HFF-Myc (cell line): ENCODE measurements at regions not wholly inside any gene's neighbourhood (a gene's known extent, or its start where the extent isn't known, plus 50 kb on each side); places are given as distances from the start of the nearest gene placed in this dataset.

ENCODE experiments used
- DNase-seq: peaks from one replicate; pipeline ENCODE4 v3.0.0-alpha.2; 2011; ENCODE audit warnings: low read depth; ENCODE audit errors: extremely low read depth
- H3K4me3 ChIP-seq: replicated peaks from 2 replicates; pipeline ENCODE4 v1.5.1; 2011; ENCODE audit warnings: low read depth, mild to moderate bottlenecking, control low read depth, low read length
- TF ChIP-seq, protein P1 (sequence below): IDR thresholded peaks from 2 replicates; pipeline ENCODE4 v1.5.1; 2012; ENCODE audit warnings: mild to moderate bottlenecking, low read depth, low read length, control low read depth; ENCODE audit errors: missing control alignments

DNA sequence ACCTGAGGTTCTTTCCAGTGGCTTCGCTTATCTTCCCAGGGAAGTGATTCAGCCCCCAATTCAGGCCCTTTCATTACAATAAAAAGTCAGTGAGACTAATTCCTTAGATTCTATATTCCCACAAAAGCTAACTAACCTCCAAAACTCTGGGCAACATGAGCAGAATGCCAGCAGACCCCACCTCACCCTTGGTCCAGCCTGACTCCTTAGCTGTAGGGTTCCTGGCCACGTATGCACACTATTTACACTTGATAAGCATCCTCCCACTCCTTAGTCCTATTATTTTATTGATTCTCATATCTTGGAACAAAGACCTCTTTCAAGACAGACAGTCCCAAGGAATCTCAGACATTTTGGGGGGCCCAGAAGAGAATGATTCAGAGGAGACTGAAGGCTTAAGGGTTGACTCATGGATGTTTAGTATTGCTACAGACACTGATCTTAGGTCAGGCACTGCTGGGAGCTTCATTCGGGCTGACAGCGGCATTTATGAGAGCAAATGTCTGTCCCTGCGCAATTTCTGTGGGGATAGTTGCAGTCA, 162.6 kb upstream of the GDF10 start:
- H3K4me3 ChIP-seq = no peak overlapping the region
- no peak for DNase-seq
- TF ChIP-seq, protein P1, sequence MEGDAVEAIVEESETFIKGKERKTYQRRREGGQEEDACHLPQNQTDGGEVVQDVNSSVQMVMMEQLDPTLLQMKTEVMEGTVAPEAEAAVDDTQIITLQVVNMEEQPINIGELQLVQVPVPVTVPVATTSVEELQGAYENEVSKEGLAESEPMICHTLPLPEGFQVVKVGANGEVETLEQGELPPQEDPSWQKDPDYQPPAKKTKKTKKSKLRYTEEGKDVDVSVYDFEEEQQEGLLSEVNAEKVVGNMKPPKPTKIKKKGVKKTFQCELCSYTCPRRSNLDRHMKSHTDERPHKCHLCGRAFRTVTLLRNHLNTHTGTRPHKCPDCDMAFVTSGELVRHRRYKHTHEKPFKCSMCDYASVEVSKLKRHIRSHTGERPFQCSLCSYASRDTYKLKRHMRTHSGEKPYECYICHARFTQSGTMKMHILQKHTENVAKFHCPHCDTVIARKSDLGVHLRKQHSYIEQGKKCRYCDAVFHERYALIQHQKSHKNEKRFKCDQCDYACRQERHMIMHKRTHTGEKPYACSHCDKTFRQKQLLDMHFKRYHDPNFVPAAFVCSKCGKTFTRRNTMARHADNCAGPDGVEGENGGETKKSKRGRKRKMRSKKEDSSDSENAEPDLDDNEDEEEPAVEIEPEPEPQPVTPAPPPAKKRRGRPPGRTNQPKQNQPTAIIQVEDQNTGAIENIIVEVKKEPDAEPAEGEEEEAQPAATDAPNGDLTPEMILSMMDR = no peak

DNA sequence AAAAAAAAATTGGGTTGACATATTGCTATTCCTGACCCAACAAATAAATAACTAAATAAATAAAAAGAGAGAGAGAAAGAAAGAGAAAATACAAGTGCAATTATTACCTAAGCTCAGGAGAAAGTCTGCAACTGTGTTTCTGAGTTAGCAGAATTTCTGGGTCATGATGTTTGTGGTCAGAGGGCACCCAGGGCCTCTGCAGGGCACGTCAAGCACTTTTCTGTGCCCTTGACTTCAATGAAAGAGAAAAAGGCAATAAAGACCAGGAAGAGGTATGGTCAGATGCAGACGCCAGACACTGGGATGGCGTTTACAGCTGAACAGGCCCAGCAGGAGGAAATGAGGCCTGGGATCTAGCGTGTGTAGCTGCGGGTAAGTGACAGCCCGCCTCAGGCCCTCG, 160.9 kb upstream of the GDF10 start:
- no peak overlapping the region for H3K4me3 ChIP-seq
- TF ChIP-seq, protein P1 = no peak
- no peak for DNase-seq

DNA sequence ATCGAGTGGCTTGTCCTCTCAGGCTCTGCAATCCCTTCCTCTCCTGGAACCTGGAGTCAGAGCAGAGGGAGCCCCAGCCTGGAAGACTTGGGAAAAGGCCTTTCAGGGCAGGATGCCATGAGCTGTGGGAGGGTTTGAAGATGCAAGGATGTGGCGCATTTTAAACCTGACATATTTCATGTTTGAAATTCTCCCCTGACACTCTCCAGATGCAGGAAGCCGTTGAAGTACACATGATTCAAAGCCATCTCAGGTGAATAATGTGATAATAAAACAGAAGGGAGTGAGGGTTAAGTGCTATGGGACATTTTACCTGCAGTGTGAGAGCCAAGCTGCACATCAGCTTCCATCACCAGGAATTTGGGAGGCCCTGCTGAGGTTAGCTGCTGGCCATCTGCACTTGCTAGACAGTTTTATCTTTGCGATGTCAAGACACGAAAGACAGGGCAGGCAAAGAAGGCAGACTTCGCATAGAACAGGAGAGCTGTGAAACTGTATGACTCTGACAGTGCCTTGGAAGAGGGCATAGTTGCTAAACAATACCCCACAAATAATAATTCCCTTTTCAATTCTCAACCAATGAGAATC, 159.1 kb upstream of the GDF10 start:
- no peak overlapping the region for H3K4me3 ChIP-seq
- TF ChIP-seq, protein P1 = no peak

DNA sequence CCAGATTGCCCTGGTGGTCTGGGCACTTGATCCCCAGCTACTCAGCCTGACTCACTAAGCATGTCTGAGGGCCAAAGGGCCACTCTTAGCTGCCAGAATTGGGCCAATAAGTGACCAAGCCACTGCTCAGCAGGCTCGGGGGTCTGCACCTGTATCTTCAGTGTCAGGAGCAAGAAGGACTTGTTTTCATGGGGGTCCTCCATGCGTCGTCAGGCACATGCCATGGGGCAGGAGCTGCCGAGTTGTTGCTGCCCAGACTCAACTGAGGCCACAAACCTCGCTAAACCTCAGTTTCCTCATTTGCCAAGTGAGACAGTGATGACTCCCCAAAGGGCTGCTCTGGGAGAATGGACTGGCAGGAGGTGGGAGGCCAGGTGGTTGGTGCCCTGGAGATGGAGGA, 158.6 kb upstream of the GDF10 start:
- DNase-seq = no peak
- TF ChIP-seq, protein P1 = no peak
- H3K4me3 ChIP-seq = no peak overlapping the region

More for the DNA sequence above, 159.1 kb upstream of the GDF10 start:
- DNase-seq = no peak

DNA sequence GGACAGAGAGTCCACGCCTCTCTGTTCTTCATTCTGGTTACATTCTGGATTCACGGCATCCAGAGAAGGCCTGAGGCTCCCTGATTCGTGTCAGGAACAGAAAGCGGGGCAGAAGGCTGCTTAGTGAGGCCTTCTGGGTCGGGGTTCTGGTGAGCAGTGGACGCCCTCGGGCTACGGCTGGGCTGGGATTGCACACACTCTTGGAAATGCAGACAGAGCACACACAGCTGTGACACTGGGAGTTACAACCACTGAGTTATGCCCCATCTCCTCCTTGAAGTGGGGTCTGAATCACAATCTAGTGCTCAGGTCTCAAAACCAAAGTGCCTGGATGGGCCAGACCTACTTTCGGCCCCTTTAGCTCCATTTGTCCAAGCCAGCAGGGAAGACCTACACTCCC, 156.9 kb upstream of the GDF10 start:
- no peak for DNase-seq
- H3K4me3 ChIP-seq = no peak overlapping the region
- TF ChIP-seq, protein P1 = no peak

DNA sequence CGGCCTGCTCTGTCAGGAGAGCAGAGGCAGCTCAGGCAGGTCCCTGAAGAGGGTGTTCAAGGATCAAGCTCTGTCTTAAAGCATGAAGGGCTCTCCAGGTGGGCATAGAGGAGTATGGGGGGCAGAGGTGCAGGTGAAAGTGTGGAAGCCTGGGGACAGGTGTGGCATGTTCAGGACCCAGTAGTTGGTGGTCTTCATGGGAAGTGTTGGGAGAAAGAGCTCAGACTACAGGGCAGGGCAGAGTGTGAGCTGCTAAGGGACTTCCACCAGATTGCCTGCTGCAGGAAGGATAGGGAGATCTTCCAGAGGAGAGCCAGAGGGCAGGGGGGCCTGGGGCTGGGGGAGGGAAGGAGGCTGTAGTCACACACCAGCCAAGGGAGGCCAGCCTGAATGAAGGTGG, 156.5 kb upstream of the GDF10 start:
- no peak overlapping the region for H3K4me3 ChIP-seq
- no peak for DNase-seq
- TF ChIP-seq, protein P1 = no peak

DNA sequence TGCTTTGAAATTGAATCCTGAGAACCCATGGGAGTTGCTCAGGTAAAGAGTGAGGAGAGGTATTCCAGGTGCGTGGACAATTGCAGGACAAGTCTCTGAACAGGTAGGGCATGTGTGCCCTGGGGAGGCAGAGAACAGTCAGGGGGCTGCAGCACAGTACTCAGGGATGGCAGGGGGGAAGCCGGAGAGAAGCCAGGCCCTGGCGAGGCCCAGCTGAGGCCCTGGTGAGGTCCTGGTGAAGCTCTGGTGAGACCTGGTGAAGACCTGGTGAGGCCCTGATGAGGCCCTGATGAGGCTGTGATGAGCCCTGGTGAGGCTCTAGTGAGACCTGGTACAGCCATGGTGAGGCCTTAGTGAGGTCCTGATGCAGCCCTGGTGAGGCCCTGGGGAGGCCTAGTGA, 155.5 kb upstream of the GDF10 start:
- TF ChIP-seq, protein P1 = no peak
- no peak overlapping the region for H3K4me3 ChIP-seq
- no peak for DNase-seq
